UCSD-AML1 (cell line): ENCODE measurements at regions not wholly inside any gene's neighbourhood (a gene's known extent, or its start where the extent isn't known, plus 50 kb on each side); places are given as distances from the start of the nearest gene placed in this dataset.
"Not testable (repeated sequence)": the region's sequence is repeated elsewhere in the genome, so short reads cannot be mapped to it uniquely, and the experiment has no call there.

ENCODE experiments used
- DNase-seq: peaks from one replicate; lab custom pipeline; 2025; ENCODE audit not compliant: unreplicated experiment; lab: John Stamatoyannopoulos, UW

DNA sequence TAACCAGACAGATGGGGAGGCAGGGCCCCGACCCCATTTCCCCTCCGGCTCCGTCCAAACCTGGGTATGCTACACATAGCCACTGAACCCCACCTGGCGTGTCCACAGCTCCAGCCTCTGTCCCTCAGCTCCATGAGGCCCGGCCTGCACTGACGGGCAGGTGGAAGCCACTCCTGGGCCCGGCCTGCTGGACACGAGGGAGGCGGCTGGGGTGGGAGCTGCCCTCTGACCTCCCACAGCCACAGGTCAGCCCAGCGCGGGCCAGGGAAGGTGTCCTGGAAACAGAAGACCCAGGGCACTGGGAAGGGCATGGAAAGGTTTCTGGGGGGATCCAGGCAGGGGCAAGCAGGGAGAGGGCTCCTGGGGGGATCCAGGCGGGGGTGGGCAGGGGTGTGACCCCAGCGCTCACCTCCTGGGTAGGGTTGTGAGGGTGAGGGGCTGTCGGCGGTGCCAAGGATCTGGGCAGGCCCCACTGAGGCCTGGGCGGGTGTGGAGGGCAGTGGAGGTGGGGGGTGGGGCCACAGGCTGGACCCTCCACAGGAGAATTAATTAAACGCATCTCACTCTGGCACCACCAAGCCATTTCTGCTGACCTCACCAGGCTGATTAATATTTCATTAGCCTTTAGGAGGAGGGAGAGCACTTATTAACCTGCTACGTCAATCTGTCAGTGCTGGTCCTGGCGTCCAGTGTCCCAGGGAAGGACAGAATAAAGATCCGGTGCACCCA is 108.9 kb downstream of the UNCX start:
- no peak for DNase-seq

DNA sequence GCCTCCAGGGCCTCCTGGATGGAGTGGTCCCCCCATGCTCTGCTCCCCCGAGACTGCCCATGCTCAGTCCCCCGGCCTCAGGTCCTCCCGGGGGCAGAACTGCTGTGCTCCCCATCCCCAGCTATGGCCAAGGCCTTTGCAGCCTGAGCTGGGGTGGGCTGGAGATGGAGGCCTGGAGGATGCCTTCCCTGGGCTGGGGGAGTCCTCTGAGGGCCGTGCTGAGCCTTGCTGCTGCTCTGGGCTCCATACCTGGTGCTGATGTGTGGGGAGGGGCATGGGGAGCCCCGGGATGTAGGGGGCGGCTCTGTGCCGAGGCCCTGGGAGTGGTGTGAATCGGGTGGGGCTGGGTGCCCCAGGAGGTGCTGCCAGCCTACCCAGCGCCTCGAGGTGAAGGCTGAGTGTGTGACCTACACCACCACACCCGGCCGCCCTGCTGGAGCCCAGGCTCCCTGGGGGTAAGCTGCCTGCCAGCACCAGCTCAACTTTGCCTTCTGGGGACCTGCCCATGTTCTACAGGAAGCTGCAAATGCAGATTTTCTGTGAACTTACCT is 109.5 kb downstream of the UNCX start:
- no peak for DNase-seq

DNA sequence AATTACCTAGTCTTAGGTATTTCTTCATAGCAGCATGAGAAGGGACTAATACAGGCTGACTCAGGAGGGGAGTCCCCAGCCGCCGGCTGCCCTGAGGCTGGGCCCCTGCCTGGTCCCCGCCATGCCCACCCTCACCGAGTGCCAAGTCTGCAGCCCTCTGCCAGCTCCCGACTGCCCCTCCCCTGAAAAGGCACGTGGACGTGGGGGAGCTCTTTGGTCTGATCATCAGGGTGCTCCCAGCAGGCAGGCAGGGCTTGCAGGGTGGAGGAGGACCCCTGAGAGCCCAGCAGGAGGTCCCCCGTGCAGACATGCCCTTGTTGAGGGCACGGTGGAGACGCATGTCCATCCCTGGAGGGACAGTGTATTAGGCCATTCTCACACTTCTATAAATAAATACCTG is 110.9 kb downstream of the UNCX start:
- no peak for DNase-seq

DNA sequence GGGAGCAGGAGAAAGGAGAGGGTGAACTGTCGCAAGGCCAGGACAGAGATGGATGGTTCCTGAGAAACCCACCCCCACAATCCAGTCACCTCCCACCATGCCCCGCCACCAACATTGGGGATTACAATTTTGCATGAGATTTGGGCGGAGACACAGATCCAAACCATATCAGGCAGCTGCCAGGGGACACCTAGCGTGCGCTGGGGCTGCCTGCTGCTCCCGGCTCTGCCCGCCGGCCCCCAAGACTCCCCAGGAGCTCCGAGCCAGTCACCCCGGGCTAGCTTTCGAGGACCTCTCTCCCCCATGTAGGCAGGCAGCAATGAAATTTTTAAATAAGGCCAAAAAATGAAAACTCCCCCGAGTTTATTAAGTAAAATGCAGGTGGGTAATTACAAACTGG is 111.7 kb downstream of the UNCX start:
- no peak for DNase-seq

DNA sequence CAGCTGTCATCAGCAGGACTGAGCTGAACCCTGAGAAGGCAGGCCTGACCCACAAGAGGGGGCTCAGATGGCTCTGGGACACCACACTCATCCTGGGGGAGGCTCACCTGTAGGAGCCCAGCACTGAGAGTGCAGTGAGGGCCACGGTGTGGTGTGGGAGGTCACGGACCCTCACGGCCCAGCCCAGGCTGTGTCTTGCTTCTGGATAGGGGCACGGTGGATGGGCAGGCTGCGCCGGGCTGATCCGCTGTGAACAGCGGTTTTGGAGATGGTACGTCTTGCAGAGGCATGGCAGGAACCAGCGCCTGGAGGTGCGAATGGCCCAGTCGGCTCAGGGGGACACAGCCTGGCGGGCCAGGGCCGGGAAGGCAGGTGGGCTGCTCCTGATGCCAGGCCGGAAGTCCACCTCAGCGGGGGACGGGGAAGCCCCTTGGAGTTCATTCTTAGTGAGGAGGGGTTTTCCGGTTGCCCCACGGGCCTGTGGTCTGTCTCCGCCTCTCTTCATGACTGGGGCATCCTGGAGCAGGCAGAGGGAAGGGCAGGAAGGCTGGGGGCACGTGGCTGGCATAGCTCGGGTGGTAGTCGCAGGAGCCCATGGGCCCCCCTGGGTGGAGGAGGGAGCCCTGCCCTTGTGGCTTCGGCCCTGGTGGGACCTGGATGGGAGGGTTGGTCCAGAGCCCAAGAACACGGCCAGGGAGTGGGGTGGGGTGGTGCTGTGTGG is 112.5 kb downstream of the UNCX start:
- DNase-seq, result no peak

DNA sequence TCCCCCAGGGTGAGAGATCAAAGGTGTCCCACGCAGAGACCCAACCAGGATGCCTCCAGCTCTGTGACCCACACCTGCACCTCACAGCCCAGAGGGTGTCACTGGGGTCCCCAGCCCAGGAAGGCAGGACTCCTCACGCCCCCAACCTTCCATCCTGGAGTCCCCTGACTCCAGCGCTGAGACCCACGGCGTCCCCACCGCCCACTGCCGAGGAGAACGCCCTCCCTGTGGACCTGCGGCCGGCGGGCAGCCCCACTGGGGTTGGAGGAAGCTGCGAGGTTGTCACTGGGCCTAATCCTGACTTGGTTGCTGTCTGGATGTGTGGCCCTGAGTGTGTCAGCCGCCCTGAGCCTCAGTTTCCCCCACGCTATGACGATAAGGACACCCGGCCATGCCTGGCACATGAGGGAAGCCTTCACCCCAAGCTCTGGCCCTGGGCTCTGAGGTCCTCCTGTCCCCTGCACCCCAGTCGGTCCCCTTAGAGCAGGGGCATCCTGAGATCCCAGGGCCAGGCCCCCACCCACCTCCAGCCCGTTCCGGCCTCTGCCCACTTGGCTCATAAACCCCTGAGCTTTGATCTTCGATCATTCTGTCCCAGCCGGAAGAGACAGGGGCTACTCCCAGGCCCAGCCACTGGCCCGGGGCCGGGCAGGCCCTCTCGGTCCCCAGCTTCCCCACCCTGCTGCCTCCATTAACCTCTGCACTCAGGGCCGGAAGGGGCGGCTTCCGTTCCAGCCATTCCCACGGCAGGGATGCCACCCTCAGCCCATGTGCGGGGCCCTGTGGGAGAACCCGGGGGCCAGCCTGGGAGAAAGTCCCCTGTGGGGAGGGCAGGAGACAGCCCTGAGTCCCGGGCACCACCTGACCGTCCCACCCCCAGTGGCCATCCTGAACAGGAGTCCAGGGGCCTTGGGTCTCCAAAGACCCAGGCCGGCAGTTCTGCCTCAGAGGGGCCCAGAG is 113.2 kb downstream of the MICALL2 start:
- no peak for DNase-seq

DNA sequence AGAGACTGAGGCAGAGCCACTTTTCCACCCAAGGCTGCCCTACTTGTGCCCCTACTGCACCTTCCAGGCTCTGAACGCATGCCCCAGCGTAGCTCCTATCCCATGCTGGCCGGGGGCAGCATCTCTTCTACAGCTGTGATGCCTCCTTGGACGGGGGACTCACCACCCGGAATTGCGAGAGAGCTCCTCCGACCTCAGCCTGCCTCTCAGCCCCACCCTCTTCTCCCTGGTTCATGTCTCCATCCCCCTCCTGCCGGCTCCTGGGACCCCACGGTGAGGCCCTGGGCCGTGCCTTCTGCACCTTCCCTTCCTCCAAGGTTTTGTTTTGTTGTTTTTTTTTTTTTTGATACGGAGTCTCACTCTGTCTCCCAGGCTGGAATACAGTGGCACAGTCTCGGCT is 112.4 kb downstream of the MICALL2 start:
- no peak for DNase-seq

DNA sequence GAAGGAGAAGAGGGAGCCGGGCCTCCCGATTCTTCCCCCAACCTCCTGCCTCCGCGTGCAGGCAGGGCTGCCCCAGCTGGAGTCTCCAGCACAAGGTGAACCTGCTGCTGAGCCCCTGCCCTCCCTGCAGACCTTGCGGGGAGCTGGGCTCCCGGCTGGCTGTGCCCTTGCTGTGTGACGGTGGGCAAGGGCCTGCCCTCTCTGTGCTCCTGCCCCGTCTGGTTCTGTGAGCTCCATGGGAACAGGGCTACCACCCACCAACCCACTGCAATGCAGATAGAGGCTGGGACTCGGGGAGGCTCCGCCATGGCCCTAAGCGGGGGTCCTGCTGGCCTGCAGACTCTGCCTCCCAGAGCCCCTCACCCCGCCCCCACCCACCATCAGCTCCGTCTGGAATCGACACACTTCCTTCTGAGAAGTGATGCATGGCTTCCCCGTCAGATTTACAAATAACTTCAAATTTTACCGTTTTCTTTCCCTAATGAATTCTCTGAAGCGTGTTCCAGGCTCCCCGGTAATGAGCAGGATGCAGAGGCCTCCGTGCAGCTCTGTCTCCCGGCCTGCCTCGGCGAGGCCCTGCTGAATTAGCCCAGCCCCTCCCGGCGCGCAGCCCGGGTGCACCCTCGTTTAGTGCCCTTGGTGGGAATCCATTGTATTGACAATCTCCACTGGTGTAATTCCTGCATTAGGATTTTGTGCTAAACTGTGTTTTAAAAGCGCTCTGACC is 111.0 kb downstream of the MICALL2 start:
- no peak for DNase-seq

DNA sequence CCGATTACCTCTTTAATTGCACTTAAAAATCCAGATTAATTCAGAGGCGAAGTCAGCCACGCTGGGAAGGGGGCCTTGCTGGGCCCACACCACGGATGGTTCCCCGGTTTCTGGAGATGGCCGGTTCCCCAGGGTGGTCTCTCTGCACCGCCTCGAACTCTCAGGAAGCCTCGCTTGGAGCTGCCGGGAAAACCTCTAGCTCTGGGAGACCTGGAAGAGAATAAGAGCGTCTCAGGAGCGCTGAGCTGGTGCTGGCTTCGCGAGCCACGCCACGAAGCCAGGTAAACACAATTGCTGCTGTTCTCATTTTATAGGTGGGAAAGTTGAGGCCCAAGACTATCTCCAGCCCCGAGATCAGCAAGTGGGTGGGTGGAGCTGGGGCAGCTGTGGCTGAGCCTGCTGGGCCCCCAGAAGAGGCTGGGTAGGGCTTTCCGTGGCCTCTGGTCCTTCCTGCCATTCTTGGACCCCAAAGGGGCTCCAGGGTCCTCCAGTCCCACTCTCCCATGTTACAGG is 110.4 kb downstream of the MICALL2 start:
- no peak for DNase-seq

DNA sequence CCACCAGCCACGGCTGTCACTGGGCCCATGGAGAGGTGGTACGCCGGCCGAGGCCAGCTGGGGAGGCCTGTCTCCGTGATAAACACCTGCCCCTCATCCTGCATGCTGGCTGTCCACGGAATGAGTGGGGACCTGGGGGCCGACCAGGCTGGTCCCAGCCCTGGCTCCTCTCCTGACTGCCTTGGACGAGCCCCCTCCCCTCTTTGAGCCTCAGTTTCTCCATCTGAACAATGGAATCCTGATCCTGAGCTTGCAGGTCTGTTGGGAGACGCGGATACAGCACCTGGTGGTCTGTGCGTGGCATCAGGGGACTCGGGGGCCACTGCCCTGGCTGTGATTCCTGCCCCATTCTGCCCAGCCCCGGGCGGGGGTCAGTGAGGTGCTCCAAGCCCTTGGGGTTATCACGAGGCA is 109.9 kb downstream of the MICALL2 start:
- DNase-seq, result no peak

DNA sequence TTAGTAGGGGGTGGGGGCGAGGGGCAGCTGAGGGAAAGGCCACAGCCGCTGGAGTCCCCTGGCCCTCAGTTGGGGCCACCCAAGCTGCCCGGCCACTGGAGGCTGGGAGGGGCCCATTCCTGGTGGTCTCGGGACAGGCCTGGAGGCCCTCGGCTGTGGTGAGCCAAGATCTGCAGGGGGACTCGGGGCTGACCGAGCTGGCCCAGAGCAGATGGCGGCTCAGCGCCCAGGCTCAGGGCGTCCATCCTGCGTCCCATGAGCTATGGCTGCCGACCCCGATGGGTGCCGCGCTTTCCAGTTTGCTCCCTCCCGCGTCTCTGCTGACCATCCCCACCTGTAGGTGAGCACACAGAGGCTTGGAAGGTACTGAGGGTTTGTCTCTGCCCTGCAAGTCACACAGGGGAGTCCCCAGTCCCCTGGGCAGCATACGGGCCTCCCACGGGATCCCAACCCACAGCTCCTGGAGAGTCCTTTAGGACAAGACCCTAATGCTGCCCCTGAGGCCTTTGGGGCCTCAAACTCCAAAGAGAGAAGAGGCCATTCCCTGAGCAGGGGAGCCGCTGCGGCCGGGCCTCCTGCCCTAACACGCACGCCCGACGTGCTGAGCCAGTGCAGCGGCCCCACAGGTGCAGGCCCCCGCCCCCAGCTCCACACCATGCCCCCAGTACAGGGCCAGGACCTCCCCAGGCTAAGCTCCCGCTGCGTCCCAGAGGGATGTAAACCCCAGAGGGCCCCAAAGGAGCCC is 107.2 kb downstream of the MICALL2 start:
- no peak for DNase-seq

DNA sequence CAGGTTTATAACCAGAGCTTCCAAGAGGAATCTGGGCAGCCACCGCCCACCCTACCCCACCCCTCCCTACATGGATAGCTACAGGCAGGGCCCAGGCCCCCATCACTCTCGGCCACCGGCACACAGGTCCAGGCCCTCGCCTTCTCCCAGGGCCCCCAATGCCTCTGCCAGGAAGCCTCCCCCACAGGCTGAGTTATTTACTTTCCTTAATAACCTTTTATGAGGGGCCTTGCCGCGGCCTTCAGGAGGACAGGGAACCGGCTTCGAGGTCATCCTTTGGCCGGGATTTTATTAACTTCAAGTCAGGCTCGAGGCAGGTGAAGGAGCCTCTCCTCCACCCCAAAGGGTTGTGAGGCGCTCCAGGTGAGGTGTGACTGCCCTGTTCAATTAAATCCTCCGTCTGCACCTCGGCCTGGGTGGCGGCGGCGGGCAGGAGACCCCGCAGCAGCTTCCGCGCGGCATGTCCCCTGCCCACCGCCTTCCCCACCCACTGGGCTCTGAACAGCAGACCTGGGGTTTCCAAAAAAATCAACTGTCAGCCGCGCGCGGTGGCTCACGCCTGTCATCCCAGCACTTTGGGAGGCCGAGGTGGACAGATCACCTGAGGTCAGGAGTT is 106.5 kb downstream of the MICALL2 start:
- DNase-seq, result no peak

DNA sequence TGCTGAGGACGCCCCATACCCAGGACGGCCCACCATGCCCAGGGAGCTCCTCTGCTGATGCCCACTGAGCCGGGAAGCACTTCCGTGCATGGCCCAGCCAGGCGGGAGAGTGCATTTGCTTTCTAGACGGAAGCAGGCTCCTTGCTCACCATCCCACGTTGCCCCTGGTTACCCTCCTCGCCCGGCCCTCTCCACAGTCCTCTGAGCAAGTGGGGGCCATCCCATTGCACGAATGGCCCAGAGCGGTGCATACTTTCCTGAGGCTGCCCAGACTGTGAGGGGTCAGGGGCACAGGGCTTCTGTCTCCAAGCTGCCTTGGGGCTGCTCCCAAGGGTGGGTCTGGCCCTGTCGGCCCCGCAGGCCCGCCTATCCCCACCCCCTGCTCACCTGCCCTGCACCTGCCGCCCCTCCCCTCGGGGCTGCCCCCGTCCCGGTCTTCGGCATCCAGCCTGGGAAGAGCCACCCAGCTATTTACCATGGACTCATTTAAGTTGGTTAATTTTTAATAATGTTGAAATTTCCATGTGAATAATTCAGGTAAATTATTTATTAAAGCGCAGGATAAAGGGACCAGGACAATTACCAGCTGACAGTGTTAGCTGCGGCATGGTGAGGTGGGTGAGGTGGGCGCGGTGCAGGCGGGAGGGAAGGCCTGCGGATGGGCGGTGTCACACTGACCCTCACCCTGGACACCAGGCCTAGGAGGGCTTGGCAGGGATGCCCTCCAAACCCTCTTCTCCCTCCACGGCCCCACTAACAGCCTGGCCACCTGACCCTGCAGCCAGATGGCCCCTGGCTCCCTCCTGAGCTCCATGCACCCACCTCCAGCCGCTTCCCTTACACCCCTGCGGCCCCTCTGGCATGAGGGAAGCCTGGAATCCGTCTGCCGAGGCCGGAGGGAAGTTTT is 104.4 kb downstream of the MICALL2 start:
- DNase-seq, result no peak

DNA sequence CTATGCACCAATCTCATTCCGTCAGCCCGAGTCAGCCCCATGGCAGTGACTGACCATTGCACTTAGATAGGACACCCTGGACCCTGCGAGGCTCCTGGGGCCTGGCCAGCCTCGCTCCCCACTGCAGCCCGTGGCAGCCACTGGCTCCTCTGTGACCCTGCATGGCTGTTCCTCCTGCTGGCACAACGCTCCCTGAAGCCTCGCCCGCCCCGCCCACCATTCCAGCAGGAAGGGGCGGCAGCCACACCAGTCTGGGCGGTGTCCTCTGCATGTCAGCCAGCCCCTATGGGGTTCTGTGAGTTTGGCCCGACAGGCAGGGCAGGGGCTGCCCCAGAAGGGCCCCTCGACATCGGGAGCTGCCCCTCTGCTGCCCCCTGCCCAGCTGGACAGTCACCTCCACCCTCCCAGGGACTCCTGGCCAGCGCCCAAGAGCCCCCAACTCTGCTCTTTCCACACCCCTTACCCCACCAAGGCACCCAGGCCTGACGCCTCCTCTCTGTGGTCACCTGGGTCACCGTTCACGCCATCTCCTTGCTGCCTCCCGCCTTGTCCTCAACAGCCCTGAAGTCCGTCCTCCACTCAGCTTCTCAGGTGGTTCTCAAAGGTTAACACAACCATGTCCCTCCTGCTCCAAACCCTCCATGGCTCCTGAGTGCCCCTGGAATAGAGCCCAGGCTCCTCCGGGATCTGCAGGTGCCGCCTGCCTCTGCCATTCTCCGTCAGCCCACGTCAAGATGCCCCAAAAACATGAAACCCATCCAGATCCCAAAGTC is 103.5 kb downstream of the MICALL2 start:
- no peak for DNase-seq

DNA sequence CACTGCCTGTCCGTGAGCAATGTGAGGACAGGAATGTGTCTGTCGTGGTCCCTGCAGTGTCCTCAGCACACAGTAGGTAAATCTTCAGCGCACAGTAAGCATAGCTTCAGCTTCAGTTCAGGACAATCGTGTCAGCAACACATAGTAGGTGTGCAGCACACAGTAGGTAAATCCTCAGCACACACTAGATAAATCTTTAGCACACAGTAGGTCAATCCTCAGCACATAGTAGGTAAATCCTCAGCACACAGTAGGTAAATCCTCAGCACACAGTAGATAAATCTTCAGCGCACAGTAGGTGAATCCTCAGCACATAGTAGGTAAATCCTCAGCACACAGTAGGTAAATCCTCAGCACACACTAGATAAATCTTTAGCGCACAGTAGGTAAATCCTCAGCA is 102.4 kb downstream of the MICALL2 start:
- not testable (repeated sequence) for DNase-seq

DNA sequence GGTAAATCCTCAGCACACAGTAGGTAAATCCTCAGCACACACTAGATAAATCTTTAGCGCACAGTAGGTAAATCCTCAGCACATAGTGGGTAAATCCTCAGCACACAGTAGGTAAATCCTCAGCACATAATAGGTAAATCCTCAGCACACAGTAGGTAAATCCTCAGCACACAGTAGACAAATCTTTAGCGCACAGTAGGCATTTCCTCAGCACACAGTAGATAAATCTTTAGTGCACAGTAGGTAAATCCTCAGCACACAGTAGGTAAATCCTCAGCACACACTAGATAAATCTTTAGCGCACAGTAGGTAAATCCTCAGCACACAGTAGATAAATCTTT is 102.0 kb downstream of the MICALL2 start:
- DNase-seq, result not testable (repeated sequence)

DNA sequence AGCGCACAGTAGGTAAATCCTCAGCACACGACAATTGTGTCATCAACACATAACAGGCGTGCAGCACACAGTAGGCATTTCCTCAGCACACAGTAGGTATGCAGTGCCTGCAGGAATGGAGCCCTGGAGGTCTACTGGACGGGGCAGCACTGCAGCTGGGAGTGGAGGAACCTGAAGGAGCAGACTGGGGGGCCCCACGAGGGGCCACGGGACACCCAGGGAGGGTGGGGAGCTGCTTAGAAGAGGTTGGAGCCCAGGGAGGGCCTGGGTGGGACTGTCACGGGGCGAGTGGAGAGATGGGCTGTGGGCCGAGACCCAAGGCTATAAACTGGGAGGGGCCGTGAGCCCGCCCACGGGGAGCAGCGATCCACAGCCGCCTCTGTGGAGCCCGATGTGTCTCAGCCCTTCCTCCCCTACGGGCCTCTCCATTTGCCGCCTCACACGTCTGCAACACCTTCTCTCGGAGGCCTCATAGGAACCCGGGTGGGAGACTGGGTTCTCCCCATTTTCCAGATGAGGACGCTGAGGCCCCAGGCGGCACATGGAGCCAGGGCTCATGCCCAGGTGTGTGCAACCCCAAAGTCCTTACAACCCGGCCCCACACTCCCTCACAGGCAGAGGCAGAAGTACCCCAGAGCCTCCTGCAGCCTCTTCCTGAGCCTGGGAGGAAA is 101.5 kb downstream of the MICALL2 start:
- no peak for DNase-seq
